ENCODE measurements at regions not wholly inside any gene's neighbourhood (a gene's known extent, or its start where the extent isn't known, plus 50 kb on each side); places are given as distances from the start of the nearest gene placed in this dataset.

DNA sequence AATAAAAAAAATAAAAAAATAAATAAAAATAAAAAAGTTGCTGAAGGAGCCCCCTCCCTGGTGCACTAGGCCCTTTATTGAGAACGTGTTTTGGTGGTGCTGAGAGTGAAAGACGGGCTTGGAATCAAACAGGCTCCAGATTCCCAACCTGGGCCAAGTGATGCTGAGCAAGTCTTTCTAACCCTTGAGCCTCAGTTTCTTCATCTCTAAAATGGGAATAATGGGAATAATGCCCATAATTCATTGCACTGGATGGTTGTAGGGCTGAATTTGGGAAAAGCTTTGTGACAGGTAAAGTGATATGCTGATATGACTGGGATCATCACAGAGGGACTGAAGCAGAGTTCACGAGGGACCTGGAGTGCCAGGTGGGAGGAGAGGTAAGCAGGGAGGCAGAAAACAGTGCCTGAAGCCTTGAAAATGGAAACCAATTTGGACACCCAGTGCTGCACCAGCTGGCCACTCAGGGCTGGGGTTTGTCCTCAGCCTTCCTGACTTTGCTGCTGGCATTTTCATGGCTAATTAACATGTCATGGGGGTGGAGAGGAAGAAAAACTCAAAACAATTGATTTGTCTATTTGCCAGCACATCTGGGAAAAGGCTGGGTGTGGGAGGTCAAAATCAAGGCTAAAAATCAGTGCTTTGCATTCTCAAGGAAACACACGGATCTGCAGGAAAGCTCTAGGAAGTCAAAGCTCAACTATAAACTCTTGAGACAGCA is 241.3 kb downstream of the LOXHD1 start:
- no peak for DNase-seq

DNA sequence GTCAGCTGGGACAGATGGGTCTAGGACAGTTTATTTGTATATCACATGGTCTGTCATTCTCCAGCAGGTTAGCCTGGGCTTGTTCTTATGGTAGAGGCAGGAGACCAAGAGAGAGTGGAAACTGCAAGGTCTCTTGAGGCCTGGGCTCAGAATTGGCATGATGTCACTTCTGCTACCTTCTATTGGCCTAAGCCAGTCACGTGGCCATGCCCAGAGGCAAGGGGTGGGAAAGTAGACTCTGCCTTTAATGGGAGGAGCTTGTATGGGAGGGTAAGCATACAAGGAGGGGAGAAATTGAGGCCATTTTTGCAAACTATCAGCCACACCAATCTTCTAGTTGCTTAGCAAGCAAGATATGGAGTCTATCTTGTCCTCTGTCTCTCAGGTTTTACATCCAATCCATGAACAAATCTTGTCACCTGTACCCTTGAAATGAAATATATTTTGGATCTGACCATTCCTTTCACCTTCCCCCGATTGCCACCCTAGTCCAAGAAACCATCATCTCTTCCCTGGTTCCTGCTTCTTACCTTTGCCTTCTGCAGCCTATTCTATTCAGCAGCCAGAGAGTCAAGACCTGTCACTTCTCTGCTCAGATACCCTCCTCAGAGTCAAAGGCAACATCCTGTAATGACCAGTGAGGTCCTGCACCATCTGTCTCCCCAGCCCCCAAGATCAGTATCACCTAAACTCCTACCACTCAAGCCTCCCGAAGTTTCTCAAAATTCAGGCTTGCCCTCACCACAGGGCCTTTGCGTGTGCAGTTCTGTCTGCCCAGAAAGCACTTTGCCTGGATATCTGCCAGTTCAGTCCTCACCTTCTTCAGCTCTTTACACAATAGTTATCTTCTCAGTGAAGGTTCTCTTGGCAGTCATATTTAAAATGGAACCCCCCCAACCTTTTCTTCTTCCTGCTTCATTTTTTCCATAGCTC is 240.0 kb downstream of the LOXHD1 start:
- no peak for DNase-seq

DNA sequence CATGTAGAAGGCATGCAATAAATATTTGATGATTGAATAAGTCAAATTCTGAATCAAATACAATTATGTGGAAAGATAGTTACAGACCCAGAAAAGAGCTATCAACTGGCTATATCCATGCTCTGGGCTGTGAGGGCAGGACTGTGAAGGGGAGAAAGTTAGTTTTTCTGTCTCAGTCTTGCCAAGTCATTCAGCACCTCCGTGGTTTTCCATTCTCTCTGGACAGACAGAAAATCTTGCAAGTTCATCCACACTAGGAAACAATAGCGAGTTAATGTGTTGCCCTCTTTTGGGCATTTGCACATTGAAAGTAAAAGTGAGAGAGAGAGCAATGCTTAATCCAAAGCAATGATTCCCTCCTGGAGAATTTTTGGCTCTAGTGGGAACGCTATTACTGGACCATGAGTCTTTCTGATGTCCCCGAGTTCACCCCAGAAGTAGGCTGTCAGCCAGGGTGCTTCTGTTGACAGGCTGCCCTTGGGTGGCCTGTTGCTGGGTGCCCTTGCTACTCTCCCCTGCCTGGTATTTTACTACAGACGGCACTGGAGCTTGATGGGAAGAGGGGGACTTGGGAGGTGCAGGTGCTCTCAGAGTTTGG is 238.3 kb downstream of the LOXHD1 start:
- DNase-seq, result no peak

DNA sequence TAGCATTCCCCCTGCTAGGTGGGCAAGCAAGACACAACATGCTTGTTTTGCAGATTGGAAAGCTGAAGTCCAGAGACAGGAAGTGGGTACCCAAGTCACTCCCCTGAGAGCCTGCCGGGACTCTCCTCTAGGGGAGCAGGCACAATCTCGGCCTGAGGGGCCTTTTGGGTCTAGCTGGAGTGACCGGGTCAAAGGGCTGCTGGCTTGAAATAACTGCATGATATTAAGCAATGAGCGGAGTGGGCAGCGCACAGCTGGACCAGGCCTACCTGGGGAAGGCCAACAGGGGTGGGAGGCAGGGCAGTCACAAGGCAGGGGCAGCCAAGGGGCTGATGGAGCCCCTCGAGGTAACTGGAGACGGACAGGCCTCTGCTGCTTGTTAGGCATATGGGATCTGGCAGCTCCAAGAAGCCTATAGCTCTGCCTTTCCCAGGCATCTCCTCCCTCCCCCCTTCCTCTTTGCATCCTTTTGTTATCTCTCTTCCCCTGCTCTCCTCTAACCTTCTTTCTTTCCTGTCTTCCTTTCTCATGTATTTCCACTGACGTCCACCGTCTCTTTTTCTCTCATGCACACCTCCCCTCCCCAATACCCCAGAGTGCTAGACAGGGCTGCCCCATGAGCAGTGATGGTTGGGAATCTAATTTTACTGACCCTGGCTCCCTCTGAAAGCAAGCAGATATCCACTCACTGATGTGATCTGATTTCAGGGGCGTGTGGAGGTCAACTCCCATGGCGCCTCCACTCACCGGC is 237.5 kb downstream of the LOXHD1 start:
- DNase-seq, result no peak

DNA sequence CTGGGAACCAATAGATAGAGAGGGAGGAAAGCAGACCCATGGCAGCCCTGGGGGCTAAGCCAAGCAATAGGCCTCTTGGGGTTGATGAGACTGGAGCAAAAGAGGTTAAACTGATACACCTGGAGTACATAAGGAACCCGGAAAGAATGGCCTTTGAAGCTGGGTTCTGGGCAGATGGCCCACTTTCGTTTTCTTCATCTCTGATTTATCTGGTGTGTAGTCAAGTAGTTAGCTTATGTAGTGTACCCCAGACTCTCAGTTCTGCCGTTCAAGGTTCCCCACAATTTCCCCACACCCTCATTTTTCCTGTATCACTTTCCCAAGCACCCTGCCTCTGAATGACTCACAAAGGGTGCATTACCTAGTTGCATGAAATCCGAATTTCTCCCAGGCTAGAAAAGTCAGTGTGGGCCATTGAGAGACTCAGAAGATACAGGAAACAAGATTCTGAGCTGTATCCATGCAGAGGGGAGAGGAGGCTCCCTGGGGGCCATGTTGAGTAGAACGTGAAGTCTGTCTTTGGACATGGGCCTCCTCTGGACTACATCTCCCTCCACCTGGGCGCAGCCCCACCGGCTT is 235.0 kb downstream of the LOXHD1 start:
- DNase-seq, result no peak

DNA sequence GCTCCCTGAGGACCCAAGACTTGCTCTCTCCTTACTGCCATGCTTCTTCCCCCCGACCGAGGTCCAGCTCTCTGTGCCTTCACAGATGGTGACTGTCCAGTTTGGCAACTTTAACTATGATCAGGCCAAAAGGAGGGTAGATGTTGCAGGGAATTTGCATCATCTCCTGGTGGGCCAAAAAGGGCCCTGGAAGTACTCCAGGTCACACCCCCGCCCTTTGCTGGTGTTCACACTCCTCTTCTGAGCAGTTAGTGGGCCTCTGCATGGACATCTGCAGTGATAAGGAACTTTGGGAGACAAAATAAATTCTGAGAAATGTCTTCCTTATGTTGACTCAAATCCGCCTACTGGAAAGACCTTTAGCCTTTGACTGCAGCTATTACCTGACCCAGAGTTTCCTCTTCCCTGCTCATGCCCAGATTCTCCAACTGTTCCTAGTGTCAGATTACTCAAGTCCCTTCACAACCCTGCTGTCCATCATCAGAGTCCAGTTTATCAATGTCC is 234.4 kb downstream of the LOXHD1 start:
- DNase-seq, result no peak

DNA sequence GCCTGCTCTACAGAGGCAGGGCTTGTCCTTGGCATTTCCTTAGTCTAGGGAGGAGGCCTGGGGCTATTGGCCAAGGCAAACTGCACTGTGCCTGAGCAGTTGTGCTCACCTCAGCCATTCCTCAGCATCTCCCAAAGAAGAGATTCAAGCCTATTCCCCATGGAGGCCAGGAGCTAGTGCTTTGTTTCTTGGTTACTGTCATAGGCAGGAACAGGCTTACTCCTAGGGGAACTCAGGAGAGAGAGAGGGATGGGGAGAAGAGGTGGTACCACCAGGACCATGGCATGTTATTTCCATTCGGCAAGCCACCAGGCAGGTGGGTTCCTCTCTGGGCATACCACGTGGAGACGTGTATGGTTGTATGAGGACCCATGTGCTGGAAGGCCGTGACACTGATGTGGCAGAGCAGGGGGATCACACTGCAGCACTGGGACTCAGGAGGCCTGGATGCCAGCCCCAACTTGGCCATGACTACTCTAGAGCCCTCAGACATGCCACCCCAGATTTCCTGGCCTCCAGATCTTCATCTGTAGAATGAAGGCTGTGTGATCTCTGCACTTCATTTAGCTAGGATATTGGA is 233.7 kb downstream of the LOXHD1 start:
- no peak for DNase-seq

DNA sequence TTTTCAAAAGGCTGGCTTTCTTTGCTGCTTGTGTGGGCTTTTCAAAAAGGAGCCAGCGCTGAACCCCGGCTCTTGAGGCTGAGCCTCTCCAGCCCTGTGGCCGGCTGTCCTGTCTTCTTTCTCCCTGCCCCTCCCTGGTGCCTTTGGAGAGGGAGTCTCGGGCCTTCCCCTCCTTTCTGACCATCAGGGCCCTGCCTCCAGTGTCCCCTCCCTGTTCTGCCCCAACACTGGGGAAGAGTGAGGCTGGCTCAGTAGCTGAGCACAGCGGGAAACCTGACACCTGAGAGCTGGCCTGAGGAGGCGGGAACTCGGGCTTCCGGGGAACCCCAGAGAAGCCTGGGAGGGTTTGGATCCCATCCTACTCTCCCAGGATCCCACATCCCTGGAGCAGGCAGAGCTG is 232.1 kb downstream of the LOXHD1 start:
- DNase-seq, result no peak

DNA sequence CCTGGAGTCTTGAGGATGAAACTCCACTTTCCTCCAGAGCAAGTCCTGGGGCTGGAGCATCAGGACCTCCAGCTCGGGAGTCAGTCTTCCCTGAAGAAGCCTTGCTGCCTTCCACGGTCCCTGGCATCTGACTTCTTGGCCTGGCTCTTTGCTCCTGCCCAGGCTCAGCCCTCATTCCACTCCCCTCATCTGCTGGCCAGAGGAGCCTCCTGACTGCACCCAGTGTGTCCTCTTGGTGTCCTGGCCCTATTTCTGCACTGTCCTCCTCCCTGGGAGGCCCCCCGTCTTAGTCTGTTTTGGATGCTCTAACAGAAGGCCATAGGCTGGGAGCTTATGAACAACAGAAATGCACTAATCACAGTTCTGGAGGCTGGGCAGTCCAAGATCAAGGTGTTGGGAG is 231.5 kb downstream of the LOXHD1 start:
- no peak for DNase-seq

DNA sequence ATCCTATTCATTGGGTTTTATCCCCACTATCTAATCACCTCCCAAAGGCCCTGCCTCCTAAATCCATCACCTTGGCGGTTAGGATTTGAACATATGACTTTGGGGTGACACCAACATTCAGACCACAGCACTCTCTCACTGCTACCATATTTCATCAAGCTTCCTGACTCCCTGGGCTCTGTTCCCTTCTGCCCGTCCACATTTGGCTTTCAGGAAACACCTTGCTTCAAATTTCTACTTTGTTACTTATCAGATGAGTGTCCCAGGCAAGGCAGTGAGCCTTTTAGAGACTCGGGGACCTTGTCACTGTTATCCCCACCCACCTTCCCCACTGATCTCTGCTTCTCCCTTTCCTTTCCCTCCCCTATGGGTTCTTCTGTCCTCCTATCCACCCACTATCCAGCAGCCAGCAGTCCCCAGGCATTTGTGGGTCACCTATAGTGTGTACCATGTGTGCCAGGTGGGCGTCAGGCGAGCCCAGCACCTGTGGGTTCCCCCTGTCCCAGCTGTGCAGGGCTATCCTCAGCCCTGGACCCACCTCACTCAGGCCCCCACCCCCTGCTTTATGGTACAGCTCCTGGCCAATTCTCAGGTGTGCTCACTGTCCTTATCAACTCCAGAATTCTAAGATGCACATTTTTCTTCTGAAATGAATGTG is 230.9 kb downstream of the LOXHD1 start:
- no peak for DNase-seq

DNA sequence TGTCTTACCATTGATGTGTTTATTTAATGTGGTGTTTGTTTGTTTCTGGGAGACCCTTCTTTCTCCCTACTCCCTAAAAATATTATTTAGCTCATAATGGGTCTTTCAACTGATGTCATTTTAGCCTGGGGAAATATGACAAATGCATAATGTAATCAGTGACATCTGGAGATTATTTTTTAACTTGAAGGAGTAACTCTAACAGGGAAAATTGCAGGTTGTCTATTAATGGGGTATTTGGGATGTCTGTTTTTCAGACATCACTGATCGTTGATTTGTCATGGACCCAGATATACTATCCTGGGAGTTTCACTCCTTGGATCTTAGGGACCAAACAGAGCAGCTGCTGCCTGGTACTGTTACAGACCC is 230.4 kb downstream of the LOXHD1 start:
- no peak for DNase-seq

Data from SHP77 (cell line).